WTC11 (cell line): ENCODE measurements at regions not wholly inside any gene's neighbourhood (a gene's known extent, or its start where the extent isn't known, plus 50 kb on each side); places are given as distances from the start of the nearest gene placed in this dataset.

Experiments used
- ATAC-seq: fragments of 200-7000 bp; cut with Tn5 transposase; 2 replicates; pipeline ENCODE4 v1.10.0; 2021; ENCODE audit warnings: mild to moderate bottlenecking, moderate library complexity
- CTCF ChIA-PET: fragments of 300-600 bp; sonication (Branson Sonifier 250); formaldehyde crosslinking; loops from one replicate; lab custom pipeline; 2021; ENCODE audit warnings: antibody characterized with exemption; lab: Charles Lee
- POLR2A ChIA-PET: fragments of 350-600 bp; sonication (Branson Sonifier 250); formaldehyde crosslinking; loops from one replicate; lab custom pipeline; 2021; ENCODE audit warnings: antibody characterized with exemption; lab: Charles Lee
- DNase-seq: peaks from one replicate; pipeline ENCODE4 v3.0.0; 2021; ENCODE audit warnings: low spot score
- H3K27ac Mint-ChIP-seq: 2 replicates; pipeline ENCODE4 v1.8.0; 2021; ENCODE audit warnings: mixed read lengths
- H3K27me3 Mint-ChIP-seq: 2 replicates; pipeline ENCODE4 v1.8.0; 2021; ENCODE audit warnings: low read depth, mild to moderate bottlenecking, moderate library complexity, mixed read lengths
- H3K36me3 Mint-ChIP-seq: 2 replicates; pipeline ENCODE4 v1.8.0; 2021; ENCODE audit warnings: mixed read lengths
- H3K4me1 Mint-ChIP-seq: 2 replicates; pipeline ENCODE4 v1.8.0; 2022; ENCODE audit warnings: mixed read lengths
- H3K4me3 Mint-ChIP-seq: 2 replicates; pipeline ENCODE4 v1.8.0; 2021; ENCODE audit warnings: mild to moderate bottlenecking, moderate library complexity, mixed read lengths
- H3K9me3 Mint-ChIP-seq: 2 replicates; pipeline ENCODE4 v1.8.0; 2021; ENCODE audit warnings: mixed read lengths
- CBFB ChIP-seq: sonication (generic); formaldehyde crosslinking; IDR thresholded peaks from 2 replicates; pipeline ENCODE4 v1.8.1; 2022; ENCODE audit warnings: mild to moderate bottlenecking, low read depth, missing genetic modification reagents
- CREM ChIP-seq: sonication (generic); formaldehyde crosslinking; IDR thresholded peaks from 2 replicates; pipeline ENCODE4 v1.8.1; 2022; ENCODE audit warnings: mild to moderate bottlenecking, missing genetic modification reagents, moderate library complexity
- JUN ChIP-seq: sonication (generic); formaldehyde crosslinking; IDR thresholded peaks from 2 replicates; pipeline ENCODE4 v1.8.0; 2023; ENCODE audit warnings: mild to moderate bottlenecking, missing genetic modification reagents
- MLX ChIP-seq: sonication (generic); formaldehyde crosslinking; IDR thresholded peaks from 2 replicates; pipeline ENCODE4 v1.8.1; 2023; ENCODE audit warnings: mild to moderate bottlenecking, missing genetic modification reagents, moderate library complexity
- NR3C1 ChIP-seq: sonication (generic); formaldehyde crosslinking; conservative IDR thresholded peaks from 2 replicates; pipeline ENCODE4 v1.8.1; 2023; ENCODE audit warnings: low read depth, mild to moderate bottlenecking, missing genetic modification reagents
- PRRX2 ChIP-seq: fragments of 250-450 bp; sonication (Bioruptor Pico); IDR thresholded peaks from 2 replicates; pipeline ENCODE4 v1.8.0; 2021; ENCODE audit warnings: mild to moderate bottlenecking
- RELA ChIP-seq: sonication (generic); formaldehyde crosslinking; IDR thresholded peaks from 2 replicates; pipeline ENCODE4 v1.8.1; 2022; ENCODE audit warnings: missing genetic modification reagents, mild to moderate bottlenecking, borderline replicate concordance
- SMAD4 ChIP-seq: sonication (generic); formaldehyde crosslinking; IDR thresholded peaks from 2 replicates; pipeline ENCODE4 v1.8.0; 2022; ENCODE audit warnings: mild to moderate bottlenecking, missing genetic modification reagents
- TEAD4 ChIP-seq: sonication (generic); formaldehyde crosslinking; IDR thresholded peaks from 2 replicates; pipeline ENCODE4 v1.8.0; 2022; ENCODE audit warnings: mild to moderate bottlenecking, missing genetic modification reagents
- ZBTB21 ChIP-seq: sonication (generic); formaldehyde crosslinking; IDR thresholded peaks from 2 replicates; pipeline ENCODE4 v1.8.1; 2023; ENCODE audit warnings: mild to moderate bottlenecking, missing genetic modification reagents, borderline replicate concordance
- ZMAT4 ChIP-seq: fragments of 250-450 bp; sonication (Bioruptor Pico); IDR thresholded peaks from 2 replicates; pipeline ENCODE4 v1.9.0; 2021; ENCODE audit warnings: mild to moderate bottlenecking
- ZNF121 ChIP-seq: sonication (generic); formaldehyde crosslinking; IDR thresholded peaks from 2 replicates; pipeline ENCODE4 v1.8.0; 2023; ENCODE audit warnings: missing genetic modification reagents
- ZNF416 ChIP-seq: fragments of 250-450 bp; sonication (Bioruptor Pico); IDR thresholded peaks from 2 replicates; pipeline ENCODE4 v1.9.0; 2021; ENCODE audit warnings: mild to moderate bottlenecking, inconsistent platforms
- ZNF671 ChIP-seq: fragments of 250-450 bp; sonication (Bioruptor Pico); IDR thresholded peaks from 2 replicates; pipeline ENCODE4 v1.8.0; 2021; ENCODE audit warnings: mild to moderate bottlenecking
- TF ChIP-seq, protein P1 (sequence below): fragments of 250-450 bp; sonication (Bioruptor Pico); IDR thresholded peaks from 2 replicates; pipeline ENCODE4 v2.1.2; 2022; ENCODE audit warnings: mild to moderate bottlenecking, moderate library complexity
- TF ChIP-seq, protein P2 (sequence below): sonication (generic); formaldehyde crosslinking; IDR thresholded peaks from 2 replicates; pipeline ENCODE4 v1.8.1; 2022; ENCODE audit warnings: mild to moderate bottlenecking, moderate library complexity, missing genetic modification reagents
- TF ChIP-seq, protein P3 (sequence below): fragments of 250-450 bp; sonication (Bioruptor Pico); IDR thresholded peaks from 2 replicates; pipeline ENCODE4 v1.9.0; 2021; ENCODE audit warnings: mild to moderate bottlenecking
- TF ChIP-seq, protein P4 (sequence below): sonication (generic); formaldehyde crosslinking; IDR thresholded peaks from 2 replicates; pipeline ENCODE4 v1.8.1; 2023; ENCODE audit warnings: mild to moderate bottlenecking, moderate library complexity, missing genetic modification reagents

DNA sequence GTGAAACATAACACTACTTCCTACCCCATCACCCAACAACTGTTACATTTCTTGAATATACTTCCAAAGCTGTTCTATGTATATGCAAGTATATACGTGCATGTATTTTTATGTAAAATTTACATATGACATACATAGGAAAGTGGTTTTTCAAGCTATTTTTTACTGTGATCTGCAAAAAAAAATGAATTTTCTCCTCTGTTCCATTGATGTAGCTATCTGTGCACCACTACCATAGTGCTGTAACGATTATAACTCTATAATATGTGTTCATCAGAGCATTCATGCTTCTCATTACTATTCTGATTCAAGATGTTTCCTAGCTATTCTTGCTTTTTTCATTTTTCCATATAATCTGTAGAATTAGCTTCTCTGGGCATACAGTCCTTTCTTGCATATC lies 164.0 kb downstream of the DEPDC1B start:
- Mint-ChIP-seq H3K4me1 (peaks cover 10% of the 10 kb centered on the region), H3K9me3 (peaks cover 20% of the 10 kb centered on the region), H3K27ac (no peak overlapping the region), H3K36me3 (peaks cover 12% of the 10 kb centered on the region)
- CTCF ChIA-PET, result no interaction called here
- POLR2A ChIA-PET, result no interaction called here
- no peak for ATAC-seq
- TF ChIP-seq ZMAT4 (CRISPR knock-in tag), result no peak
- TF ChIP-seq SMAD4 (CRISPR knock-in tag), result no peak
- TF ChIP-seq, protein P1, sequence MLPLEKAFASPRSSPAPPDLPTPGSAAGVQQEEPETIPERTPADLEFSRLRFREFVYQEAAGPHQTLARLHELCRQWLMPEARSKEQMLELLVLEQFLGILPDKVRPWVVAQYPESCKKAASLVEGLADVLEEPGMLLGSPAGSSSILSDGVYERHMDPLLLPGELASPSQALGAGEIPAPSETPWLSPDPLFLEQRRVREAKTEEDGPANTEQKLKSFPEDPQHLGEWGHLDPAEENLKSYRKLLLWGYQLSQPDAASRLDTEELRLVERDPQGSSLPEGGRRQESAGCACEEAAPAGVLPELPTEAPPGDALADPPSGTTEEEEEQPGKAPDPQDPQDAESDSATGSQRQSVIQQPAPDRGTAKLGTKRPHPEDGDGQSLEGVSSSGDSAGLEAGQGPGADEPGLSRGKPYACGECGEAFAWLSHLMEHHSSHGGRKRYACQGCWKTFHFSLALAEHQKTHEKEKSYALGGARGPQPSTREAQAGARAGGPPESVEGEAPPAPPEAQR, result no peak
- no peak for TF ChIP-seq MLX (CRISPR knock-in tag)
- no peak for TF ChIP-seq ZBTB21 (CRISPR knock-in tag)
- TF ChIP-seq JUN (CRISPR knock-in tag), result no peak
- TF ChIP-seq RELA (CRISPR knock-in tag), result no peak
- TF ChIP-seq, protein P2, sequence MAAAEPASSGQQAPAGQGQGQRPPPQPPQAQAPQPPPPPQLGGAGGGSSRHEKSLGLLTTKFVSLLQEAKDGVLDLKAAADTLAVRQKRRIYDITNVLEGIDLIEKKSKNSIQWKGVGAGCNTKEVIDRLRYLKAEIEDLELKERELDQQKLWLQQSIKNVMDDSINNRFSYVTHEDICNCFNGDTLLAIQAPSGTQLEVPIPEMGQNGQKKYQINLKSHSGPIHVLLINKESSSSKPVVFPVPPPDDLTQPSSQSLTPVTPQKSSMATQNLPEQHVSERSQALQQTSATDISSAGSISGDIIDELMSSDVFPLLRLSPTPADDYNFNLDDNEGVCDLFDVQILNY, result no peak
- TF ChIP-seq, protein P3, sequence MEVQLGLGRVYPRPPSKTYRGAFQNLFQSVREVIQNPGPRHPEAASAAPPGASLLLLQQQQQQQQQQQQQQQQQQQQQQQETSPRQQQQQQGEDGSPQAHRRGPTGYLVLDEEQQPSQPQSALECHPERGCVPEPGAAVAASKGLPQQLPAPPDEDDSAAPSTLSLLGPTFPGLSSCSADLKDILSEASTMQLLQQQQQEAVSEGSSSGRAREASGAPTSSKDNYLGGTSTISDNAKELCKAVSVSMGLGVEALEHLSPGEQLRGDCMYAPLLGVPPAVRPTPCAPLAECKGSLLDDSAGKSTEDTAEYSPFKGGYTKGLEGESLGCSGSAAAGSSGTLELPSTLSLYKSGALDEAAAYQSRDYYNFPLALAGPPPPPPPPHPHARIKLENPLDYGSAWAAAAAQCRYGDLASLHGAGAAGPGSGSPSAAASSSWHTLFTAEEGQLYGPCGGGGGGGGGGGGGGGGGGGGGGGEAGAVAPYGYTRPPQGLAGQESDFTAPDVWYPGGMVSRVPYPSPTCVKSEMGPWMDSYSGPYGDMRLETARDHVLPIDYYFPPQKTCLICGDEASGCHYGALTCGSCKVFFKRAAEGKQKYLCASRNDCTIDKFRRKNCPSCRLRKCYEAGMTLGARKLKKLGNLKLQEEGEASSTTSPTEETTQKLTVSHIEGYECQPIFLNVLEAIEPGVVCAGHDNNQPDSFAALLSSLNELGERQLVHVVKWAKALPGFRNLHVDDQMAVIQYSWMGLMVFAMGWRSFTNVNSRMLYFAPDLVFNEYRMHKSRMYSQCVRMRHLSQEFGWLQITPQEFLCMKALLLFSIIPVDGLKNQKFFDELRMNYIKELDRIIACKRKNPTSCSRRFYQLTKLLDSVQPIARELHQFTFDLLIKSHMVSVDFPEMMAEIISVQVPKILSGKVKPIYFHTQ (CRISPR knock-in tag), result no peak
- TF ChIP-seq PRRX2 (CRISPR knock-in tag), result no peak
- no peak for TF ChIP-seq CBFB (CRISPR knock-in tag)
- TF ChIP-seq, protein P4, sequence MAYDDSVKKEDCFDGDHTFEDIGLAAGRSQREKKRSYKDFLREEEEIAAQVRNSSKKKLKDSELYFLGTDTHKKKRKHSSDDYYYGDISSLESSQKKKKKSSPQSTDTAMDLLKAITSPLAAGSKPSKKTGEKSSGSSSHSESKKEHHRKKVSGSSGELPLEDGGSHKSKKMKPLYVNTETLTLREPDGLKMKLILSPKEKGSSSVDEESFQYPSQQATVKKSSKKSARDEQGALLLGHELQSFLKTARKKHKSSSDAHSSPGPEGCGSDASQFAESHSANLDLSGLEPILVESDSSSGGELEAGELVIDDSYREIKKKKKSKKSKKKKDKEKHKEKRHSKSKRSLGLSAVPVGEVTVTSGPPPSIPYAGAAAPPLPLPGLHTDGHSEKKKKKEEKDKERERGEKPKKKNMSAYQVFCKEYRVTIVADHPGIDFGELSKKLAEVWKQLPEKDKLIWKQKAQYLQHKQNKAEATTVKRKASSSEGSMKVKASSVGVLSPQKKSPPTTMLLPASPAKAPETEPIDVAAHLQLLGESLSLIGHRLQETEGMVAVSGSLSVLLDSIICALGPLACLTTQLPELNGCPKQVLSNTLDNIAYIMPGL (CRISPR knock-in tag), result no peak
- no peak for TF ChIP-seq NR3C1 (CRISPR knock-in tag)
- TF ChIP-seq, all 79 proteins: peak for 0
- DNase-seq, result no peak
- Mint-ChIP-seq H3K4me3 (no peak overlapping the region), H3K27me3 (no peaks in the 10 kb centered on the region)

GRCh38 chr5:60535198-60535597 lies 164.8 kb downstream of the DEPDC1B start:
- DNase-seq (no peak), ATAC-seq (no peak)
- no peak for TF ChIP-seq ZNF121 (CRISPR knock-in tag)
- TF ChIP-seq, protein P3 (CRISPR knock-in tag), result no peak
- TF ChIP-seq CREM (CRISPR knock-in tag), result no peak
- TF ChIP-seq TEAD4 (CRISPR knock-in tag), result no peak
- TF ChIP-seq ZNF671 (CRISPR knock-in tag), result no peak
- no peak for TF ChIP-seq ZNF416
- peaks cover 16% of the 10 kb centered on the region for H3K36me3 Mint-ChIP-seq
- peaks cover 23% of the 10 kb centered on the region for H3K9me3 Mint-ChIP-seq
- no peaks in the 10 kb centered on the region for H3K27me3 Mint-ChIP-seq
- ChIA-PET CTCF (no interaction called here), POLR2A (no interaction called here)
- no peak overlapping the region for H3K4me3 Mint-ChIP-seq
- no peak overlapping the region for H3K27ac Mint-ChIP-seq
- peaks cover 2% of the 10 kb centered on the region for H3K4me1 Mint-ChIP-seq
